HepG2 (cell line): ENCODE measurements at regions not wholly inside any gene's neighbourhood (a gene's known extent, or its start where the extent isn't known, plus 50 kb on each side); places are given as distances from the start of the nearest gene placed in this dataset.

ENCODE experiments used
- ATAC-seq: fragments of 200-7000 bp; cut with Tn5 transposase; 3 replicates; pipeline ENCODE4 v1.9.1; 2020; ENCODE audit warnings: mild to moderate bottlenecking, moderate library complexity
- BruUV-seq: library from RNA; stranded (reverse); fragments of 400-500 nt; replicated peaks from 2 replicates; lab custom pipeline; 2021; lab: Mats Ljungman, UMichigan
- CTCF ChIA-PET: fragments of 300-600 bp; formaldehyde crosslinking; extraction: SDS; loops from one replicate; lab custom pipeline; 2021; ENCODE audit warnings: low total read pairs, inconsistent platforms, low intra/inter-chr PET ratio; lab: Yijun Ruan, JAX
- POLR2A ChIA-PET: fragments of 350-600 bp; sonication (Branson Sonifier 250); formaldehyde crosslinking; loops from one replicate; lab custom pipeline; 2020; ENCODE audit warnings: antibody characterized with exemption, inconsistent platforms; lab: Yijun Ruan, JAX
- DNase-seq: peaks from one replicate; pipeline ENCODE4 v3.0.0-alpha.2; 2015; ENCODE audit warnings: low spot score
- FAIRE-seq: peaks from 3 replicates; lab custom pipeline; 2011; peaks lifted over from hg19 to GRCh38; lab: Jason Lieb, UNC
- H2AFZ ChIP-seq: one replicate; pipeline ENCODE4 v1.6.1; 2011; ENCODE audit warnings: low read length, inconsistent platforms
- H3K27ac ChIP-seq: fragments of 300-600 bp; 3 replicates; pipeline ENCODE4 v1.8.0; 2011; ENCODE audit warnings: mixed run types, mild to moderate bottlenecking, mixed read lengths, low read length, inconsistent platforms; ENCODE audit not compliant: insufficient read depth; ENCODE audit errors: extremely low read length
- H3K27me3 ChIP-seq, 2 experiments: fragments of 200-600 bp in 1 of 2; 2 replicates in 1 of 2; 3 replicates in 1 of 2; pipeline versions ENCODE4 v1.6.0 to v1.8.0; 2011; ENCODE audit warnings: low read length in 2 of 2, mild to moderate bottlenecking in 2 of 2, moderate library complexity in 2 of 2, inconsistent platforms in 1 of 2; ENCODE audit not compliant: insufficient read depth in 2 of 2, control insufficient read depth in 1 of 2
- H3K36me3 ChIP-seq, 2 experiments: fragments of 200-600 bp in 1 of 2; replicated peaks in 1 of 2; 2 replicates in 1 of 2; 3 replicates in 1 of 2; pipeline versions ENCODE4 v1.5.1 to v1.8.0; 2011; ENCODE audit warnings: low read length in 2 of 2, inconsistent platforms in 1 of 2; ENCODE audit not compliant: insufficient read depth in 2 of 2, control insufficient read depth in 1 of 2
- H3K4me1 ChIP-seq: 2 replicates; pipeline ENCODE4 v1.5.1; 2012; ENCODE audit warnings: low read length, inconsistent platforms; ENCODE audit not compliant: insufficient read depth
- H3K4me2 ChIP-seq: 2 replicates; pipeline ENCODE4 v1.6.0; 2011; ENCODE audit warnings: low read depth, low read length, inconsistent platforms
- H3K4me3 ChIP-seq, 3 experiments: fragments of 200-600 bp in 1 of 3; sonication (generic), shearing (Covaris generic) in 1 of 3; replicated peaks in 1 of 3; 2 replicates each; pipeline ENCODE4 v1.5.1; 2011 to 2016; ENCODE audit warnings: low read length in 3 of 3, inconsistent platforms in 2 of 3, low read depth in 2 of 3, mild to moderate bottlenecking in 2 of 3, control low read depth in 1 of 3, mixed read lengths in 1 of 3; ENCODE audit not compliant: insufficient read depth in 1 of 3
- H3K79me2 ChIP-seq: one replicate; pipeline ENCODE4 v1.6.1; 2011; ENCODE audit warnings: low read length, inconsistent platforms; ENCODE audit not compliant: insufficient read depth
- H3K9ac ChIP-seq: 2 replicates; pipeline ENCODE4 v1.6.0; 2011; ENCODE audit warnings: mild to moderate bottlenecking, low read depth, low read length, inconsistent platforms; ENCODE audit not compliant: insufficient read depth
- H3K9me3 ChIP-seq: 2 replicates; pipeline ENCODE4 v1.5.1; 2012; ENCODE audit warnings: mild to moderate bottlenecking, low read length
- H4K20me1 ChIP-seq: 2 replicates; pipeline ENCODE4 v1.6.0; 2011; ENCODE audit warnings: inconsistent platforms, mild to moderate bottlenecking, low read length, moderate library complexity; ENCODE audit not compliant: insufficient read depth
- ELK4 ChIP-seq: sonication (generic); formaldehyde crosslinking; IDR thresholded peaks from 2 replicates; pipeline ENCODE4 v1.9.0; 2021; ENCODE audit warnings: missing genetic modification reagents, borderline replicate concordance
- MZF1 ChIP-seq: sonication (generic); formaldehyde crosslinking; IDR thresholded peaks from 2 replicates; pipeline ENCODE4 v1.8.1; 2023; ENCODE audit warnings: mild to moderate bottlenecking, missing genetic modification reagents, borderline replicate concordance
- ZNF274 ChIP-seq: sonication (generic); formaldehyde crosslinking; IDR thresholded peaks from 2 replicates; pipeline ENCODE4 v1.5.1; 2020; ENCODE audit warnings: mild to moderate bottlenecking, missing genetic modification reagents
- ZNF383 ChIP-seq: sonication (generic); formaldehyde crosslinking; IDR thresholded peaks from 2 replicates; pipeline ENCODE4 v1.4.0; 2020; ENCODE audit warnings: missing genetic modification reagents, mild to moderate bottlenecking, borderline replicate concordance
- ZNF644 ChIP-seq: IDR thresholded peaks from 2 replicates; pipeline ENCODE4 v1.6.1; 2016; ENCODE audit warnings: low read depth
- WGBS: methylation state at CpG from one replicate; pipeline ENCODE4 v1.1.6; 2017; ENCODE audit warnings: low lambda C conversion rate; 5-methylcytosine and 5-hydroxymethylcytosine counted together
- in situ Hi-C: cut with HindIII; loops from 2 replicates; pipeline ENCODE4 v1.10.0; 2017; ENCODE audit warnings: low pct_unique_long_range_greater_than_20kb; ENCODE audit not compliant: extremely low pct_ligation_motif_present
- intact Hi-C: fragments of 100-400 bp; cut with micrococcal nuclease; formaldehyde crosslinking; loops from one replicate; pipeline ENCODE4 v1.10.0; 2022; ENCODE audit not compliant: unreplicated experiment

GRCh38 chr17:5840811-5841446, 229.2 kb upstream of the WSCD1 start (continued):
- TF ChIP-seq MZF1 (CRISPR knock-in tag) (no peak), ZNF274 (no peak), ELK4 (CRISPR knock-in tag) (no peak), ZNF644 (CRISPR knock-in tag) (no peak)

DNA sequence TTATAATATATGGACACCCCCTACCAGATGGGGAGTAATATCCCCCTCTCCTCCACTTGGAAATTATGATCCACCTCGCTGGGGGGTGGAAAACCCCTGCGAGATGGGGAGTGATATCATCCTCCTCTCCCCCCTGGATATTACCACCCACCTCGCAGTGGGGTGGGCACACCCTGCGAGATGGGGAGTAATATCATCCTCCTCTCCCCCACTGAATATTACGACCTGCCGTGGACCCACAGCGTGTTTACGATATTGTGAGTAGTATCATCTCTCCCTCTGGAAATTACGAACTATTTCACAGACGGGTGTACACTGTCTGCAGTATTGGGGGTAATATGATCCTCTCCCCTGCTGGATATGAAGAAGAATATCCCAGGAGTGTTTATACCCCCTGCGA, 228.3 kb upstream of the WSCD1 start:
- Histone ChIP-seq H3K4me2 (no peak overlapping the region), H3K4me3 (no peak overlapping the region), H3K4me1 (peaks cover 6% of the 10 kb centered on the region), H3K79me2 (no peaks in the 10 kb centered on the region), H3K36me3 (no peaks in the 10 kb centered on the region), H3K9me3 (no peaks in the 10 kb centered on the region), H2AFZ (no peak overlapping the region), H3K27ac (no peak overlapping the region), H4K20me1 (no peaks in the 10 kb centered on the region), H3K27me3 (no peaks in the 10 kb centered on the region), H3K9ac (no peak overlapping the region)
- ATAC-seq = no peak
- WGBS = 56% methylated on average over 11 of the region's 11 CpGs
- intact Hi-C loops = no loop called here
- in situ Hi-C loops = no loop called here
- ChIA-PET CTCF (no interaction called here), POLR2A (no interaction called here)
- no TSS peak for BruUV-seq
- no peak for TF ChIP-seq ZNF383 (CRISPR knock-in tag)
- no peak for FAIRE-seq
- no peak for DNase-seq
